OCI-M1 (cell line): ENCODE measurements at regions not wholly inside any gene's neighbourhood (a gene's known extent, or its start where the extent isn't known, plus 50 kb on each side); places are given as distances from the start of the nearest gene placed in this dataset.

Source experiments
- DNase-seq: peaks from one replicate; lab custom pipeline; 2025; lab: John Stamatoyannopoulos, UW

GRCh38 chr3:153657046-153657445 is 464.1 kb upstream of the ARHGEF26 start:
- no peak for DNase-seq

- no peak for DNase-seq
These were observed 463.7 kb upstream of the ARHGEF26 start for GRCh38 chr3:153657461-153657860.

GRCh38 chr3:153658136-153658535 is 463.1 kb upstream of the ARHGEF26 start:
- no peak for DNase-seq

GRCh38 chr3:153666991-153667740 is 454.0 kb upstream of the ARHGEF26 start:
- DNase-seq = no peak

GRCh38 chr3:153669527-153669926 is 451.7 kb upstream of the ARHGEF26 start:
- DNase-seq = no peak

- DNase-seq = no peak
These were observed 450.6 kb upstream of the ARHGEF26 start for GRCh38 chr3:153670577-153670976.

GRCh38 chr3:153673853-153674252 is 447.3 kb upstream of the ARHGEF26 start:
- no peak for DNase-seq

- no peak for DNase-seq
These were observed 441.5 kb upstream of the ARHGEF26 start for GRCh38 chr3:153679714-153680113.

GRCh38 chr3:153680526-153680925 is 440.7 kb upstream of the ARHGEF26 start:
- no peak for DNase-seq

- no peak for DNase-seq
These were observed 440.1 kb upstream of the ARHGEF26 start for GRCh38 chr3:153681057-153681456.

- no peak for DNase-seq
These were observed 432.7 kb upstream of the ARHGEF26 start for GRCh38 chr3:153688301-153689120.

GRCh38 chr3:153693207-153693606 is 428.0 kb upstream of the ARHGEF26 start:
- no peak for DNase-seq

GRCh38 chr3:153702106-153702505 is 419.1 kb upstream of the ARHGEF26 start:
- no peak for DNase-seq

GRCh38 chr3:153704115-153704514 is 417.1 kb upstream of the ARHGEF26 start:
- no peak for DNase-seq

- no peak for DNase-seq
These were observed 414.5 kb upstream of the ARHGEF26 start for GRCh38 chr3:153706706-153707105.

GRCh38 chr3:153714016-153714415 is 407.2 kb upstream of the ARHGEF26 start:
- DNase-seq = no peak

GRCh38 chr3:153714588-153715290 is 406.5 kb upstream of the ARHGEF26 start:
- no peak for DNase-seq

GRCh38 chr3:153722157-153722556 is 399.0 kb upstream of the ARHGEF26 start:
- DNase-seq = no peak

- DNase-seq = no peak
These were observed 390.1 kb upstream of the ARHGEF26 start for GRCh38 chr3:153731071-153731470.

- no peak for DNase-seq
These were observed 386.2 kb upstream of the ARHGEF26 start for GRCh38 chr3:153734777-153735551.

- no peak for DNase-seq
These were observed 381.1 kb upstream of the ARHGEF26 start for GRCh38 chr3:153740109-153740508.

GRCh38 chr3:153744889-153745288 is 376.3 kb upstream of the ARHGEF26 start:
- DNase-seq = no peak
